Stimulated activated CD8-positive, alpha-beta memory T cell treated with anti-CD3 and anti-CD28 coated beads, Interleukin-12 subunit alpha, Interleukin-12 subunit beta, amount 100 ng/mL, for 24 hours (primary cell): ENCODE measurements at regions not wholly inside any gene's neighbourhood (a gene's known extent, or its start where the extent isn't known, plus 50 kb on each side); places are given as distances from the start of the nearest gene placed in this dataset.

Experiments
- DNase-seq: peaks from one replicate; pipeline ENCODE4 v3.0.0-alpha.2; 2020; ENCODE audit errors: extremely low read depth

GRCh38 chr10:118246332-118247295 is 95.5 kb downstream of the FAM204A start:
- DNase-seq = no peak

- DNase-seq = no peak
Observed at GRCh38 chr10:118243907-118244306, 98.2 kb downstream of the FAM204A start.

- DNase-seq = peak; percentile 16
Observed at GRCh38 chr10:118241229-118242137, 100.6 kb downstream of the FAM204A start.

DNA sequence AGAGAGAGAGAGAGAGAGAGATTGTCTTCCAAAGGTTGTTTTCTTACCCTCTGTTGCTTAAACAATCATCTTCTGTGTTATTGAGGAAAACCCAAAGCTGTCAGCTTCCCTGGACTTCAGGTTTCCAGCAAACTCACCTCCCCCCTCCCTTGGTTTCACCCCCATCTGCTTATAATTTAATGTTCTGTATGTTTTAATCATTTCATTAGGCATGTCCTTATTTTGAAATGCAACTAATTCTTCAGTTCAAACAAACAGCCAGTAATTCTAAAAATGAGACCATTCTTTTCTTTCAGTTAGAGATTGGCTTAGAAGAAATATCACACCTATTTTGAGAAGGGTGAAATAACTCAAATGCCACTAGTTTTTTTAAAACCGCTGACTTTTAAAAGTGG is 102.9 kb downstream of the FAM204A start:
- no peak for DNase-seq

- no peak for DNase-seq
Observed at GRCh38 chr10:118238573-118239235, 103.4 kb downstream of the FAM204A start.

DNA sequence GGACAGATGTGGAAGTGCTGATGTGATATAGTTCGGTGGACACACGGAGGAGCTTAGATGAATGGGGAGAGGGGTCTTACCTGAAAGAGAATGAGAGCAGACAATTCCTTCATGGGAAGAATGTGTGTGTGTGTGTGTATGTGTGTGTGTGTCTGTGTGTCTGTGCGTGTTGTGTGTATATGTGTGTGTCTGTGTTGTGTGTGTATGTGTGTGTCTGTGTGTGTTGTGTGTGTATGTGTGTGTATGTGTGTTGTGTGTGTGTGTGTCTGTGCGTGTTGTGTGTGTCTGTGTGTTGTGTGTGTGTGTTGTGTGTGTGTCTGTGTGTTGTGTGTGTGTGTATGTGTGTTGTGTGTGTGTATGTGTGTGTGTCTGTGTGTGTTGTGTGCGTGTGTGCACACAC is 104.2 kb downstream of the FAM204A start:
- no peak for DNase-seq

DNA sequence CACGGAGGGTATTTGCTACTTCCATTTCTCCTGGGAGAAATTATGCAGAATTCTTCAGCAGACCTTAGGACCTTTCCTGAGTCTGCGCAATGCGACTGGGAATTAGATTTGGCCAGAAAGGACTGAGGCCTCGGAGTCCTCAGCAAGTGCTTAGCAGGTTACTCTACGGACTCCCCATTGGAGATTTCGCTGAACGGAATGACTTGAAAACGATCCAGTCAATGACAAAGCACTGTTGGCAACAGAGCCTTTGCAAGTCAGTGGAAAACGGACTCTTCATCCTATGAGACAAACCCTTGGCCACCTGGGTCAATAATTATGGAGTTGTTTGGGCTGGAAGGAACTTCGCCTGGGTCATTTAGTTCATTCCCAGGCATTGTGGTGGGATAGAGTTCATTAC is 107.4 kb downstream of the FAM204A start:
- DNase-seq = no peak

GRCh38 chr10:118220346-118220850 is 121.7 kb downstream of the FAM204A start:
- DNase-seq = no peak

DNA sequence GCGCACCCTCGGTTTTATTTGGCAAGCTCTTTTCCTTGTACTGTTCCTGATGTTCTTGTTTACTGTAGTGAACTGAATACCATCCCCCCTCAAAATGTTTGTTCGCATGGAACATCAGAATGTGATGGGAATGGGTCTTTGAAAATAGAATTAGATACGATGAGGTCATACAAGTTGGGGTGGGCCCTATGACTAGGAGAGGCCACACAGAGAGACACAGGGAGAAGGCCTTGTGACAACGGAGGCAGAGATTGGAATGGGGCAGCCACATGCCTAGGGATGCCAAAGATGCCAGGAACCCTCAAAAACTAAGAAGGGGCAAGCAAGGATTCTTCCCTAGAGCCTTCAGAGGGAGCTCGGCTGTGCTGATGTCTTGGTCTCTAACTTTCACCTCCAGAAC is 123.6 kb downstream of the FAM204A start:
- no peak for DNase-seq

- no peak for DNase-seq
Observed at GRCh38 chr10:118216571-118217170, 125.5 kb downstream of the FAM204A start.

GRCh38 chr10:118216020-118216419 is 126.1 kb downstream of the FAM204A start:
- DNase-seq = no peak

- no peak for DNase-seq
Observed at GRCh38 chr10:118214776-118215175, 127.3 kb downstream of the FAM204A start.

- no peak for DNase-seq
Observed at GRCh38 chr10:118213436-118213835, 128.7 kb downstream of the FAM204A start.

DNA sequence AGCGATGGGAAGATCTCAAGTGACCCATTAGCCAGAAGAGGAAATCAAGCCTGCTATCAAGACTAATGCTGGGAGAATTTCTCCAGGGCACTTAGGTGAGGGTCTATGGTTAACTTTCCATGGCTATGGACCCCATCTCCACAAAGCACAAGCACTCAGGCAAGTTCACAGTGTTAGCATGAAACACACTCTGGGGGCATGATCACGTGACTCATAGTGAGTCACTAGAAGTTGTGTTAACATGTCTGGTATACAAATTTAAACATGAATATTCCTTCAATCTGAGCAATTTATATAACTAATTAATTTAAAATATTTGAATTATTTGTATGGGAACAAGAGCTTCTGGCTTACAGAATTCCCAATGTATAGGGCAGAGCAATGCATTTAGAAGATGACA is 131.8 kb downstream of the FAM204A start:
- no peak for DNase-seq

GRCh38 chr10:118209215-118209614 is 132.9 kb downstream of the FAM204A start:
- no peak for DNase-seq

DNA sequence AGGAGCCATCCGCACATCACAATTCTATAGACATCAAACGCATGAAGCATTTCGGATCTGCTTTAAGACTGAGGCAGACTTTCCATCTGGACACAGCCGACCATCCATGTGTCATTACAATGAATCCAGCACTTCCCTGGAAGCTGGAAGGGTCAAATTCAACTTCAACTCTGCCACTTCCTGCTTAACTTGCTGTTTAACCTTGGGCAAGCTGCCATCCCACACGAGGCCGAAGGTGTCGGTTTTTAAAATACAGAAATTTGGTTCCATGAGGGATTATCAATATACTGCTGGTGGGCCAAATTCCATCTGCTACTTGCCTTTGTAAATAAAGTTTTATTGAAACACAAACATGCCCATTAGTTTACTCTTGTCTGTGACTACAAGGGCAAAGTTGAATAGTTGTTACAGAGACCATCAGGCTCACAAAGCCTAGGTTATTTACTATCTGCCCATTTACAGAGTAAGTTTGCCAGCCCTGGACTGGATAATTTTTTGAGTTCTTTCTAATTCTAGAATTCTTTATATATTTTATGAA is 134.6 kb downstream of the FAM204A start:
- DNase-seq = no peak

GRCh38 chr10:118204292-118204943 is 137.7 kb downstream of the FAM204A start:
- no peak for DNase-seq

DNA sequence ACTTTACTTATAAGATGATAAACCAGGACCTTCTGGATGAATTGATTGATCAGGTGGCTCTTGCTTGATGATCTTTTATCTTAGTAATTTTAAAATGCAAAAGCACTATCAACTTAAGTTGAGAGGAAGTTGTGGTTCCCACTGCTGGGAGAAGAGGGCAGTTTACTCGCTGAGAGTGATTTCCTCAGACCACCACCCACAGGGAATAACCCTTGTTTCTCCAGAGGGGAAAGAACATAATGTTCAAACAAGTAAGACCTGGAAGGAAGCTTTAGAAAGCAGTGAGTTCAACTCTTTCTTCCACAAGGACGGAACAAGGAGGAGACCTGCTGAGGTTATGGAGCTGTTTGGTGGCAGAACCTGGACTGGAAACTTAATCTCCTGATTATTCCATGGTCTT is 138.7 kb downstream of the FAM204A start:
- no peak for DNase-seq

- no peak for DNase-seq
Observed at GRCh38 chr10:118195729-118196128, 146.4 kb downstream of the FAM204A start.

DNA sequence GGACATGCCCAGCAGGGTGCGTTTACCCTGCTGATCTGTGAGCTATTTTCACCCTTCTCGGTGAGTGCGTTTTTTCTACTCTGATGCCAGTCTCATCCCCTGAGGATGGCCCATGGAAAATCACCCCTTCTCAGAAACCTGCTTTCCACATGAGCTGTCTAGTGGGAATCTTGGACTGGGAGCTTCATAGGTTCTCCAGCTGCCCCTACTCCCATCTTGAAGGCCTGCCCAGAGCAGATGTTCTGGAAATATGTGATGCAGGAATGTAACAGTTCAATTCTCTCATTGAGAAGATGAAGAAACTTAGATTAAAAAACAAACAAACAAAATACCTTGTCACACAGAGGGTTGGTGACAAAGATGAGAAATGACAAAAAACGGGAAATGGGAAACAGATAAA is 146.9 kb upstream of the RAB11FIP2 start:
- no peak for DNase-seq

DNA sequence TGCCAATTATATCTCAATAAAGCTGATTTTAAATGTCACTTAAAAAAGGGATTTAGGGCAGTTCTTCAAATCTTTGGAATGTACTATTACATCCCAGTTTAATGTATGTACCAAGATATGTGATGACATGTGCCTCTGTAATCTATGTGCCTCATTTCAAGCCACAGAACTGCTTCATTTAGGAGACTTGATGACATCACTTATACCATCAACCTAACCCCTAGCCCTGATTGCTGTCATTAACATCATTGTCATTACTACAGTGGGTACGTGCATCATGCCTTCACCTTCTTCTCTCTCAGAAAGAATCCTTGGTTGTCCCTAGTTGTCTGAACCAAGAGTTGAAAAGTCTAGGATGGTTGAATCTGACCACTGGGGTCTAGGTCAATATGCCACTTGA is 134.3 kb upstream of the RAB11FIP2 start:
- DNase-seq = no peak
